Activated naive CD8-positive, alpha-beta T cell treated with anti-CD3 and anti-CD28 coated beads for 36 hours (primary cell): ENCODE measurements at regions not wholly inside any gene's neighbourhood (a gene's known extent, or its start where the extent isn't known, plus 50 kb on each side); places are given as distances from the start of the nearest gene placed in this dataset.
"Not testable (repeated sequence)": the region's sequence is repeated elsewhere in the genome, so short reads cannot be mapped to it uniquely, and the experiment has no call there.

Source experiments
- DNase-seq: peaks from one replicate; pipeline ENCODE4 v3.0.0; 2021
- H3K27ac Mint-ChIP-seq: one replicate; pipeline ENCODE4 v1.8.0; 2022; ENCODE audit warnings: mild to moderate bottlenecking, moderate library complexity, mixed read lengths
- H3K27me3 Mint-ChIP-seq: one replicate; pipeline ENCODE4 v1.8.0; 2022; ENCODE audit warnings: mild to moderate bottlenecking, mixed read lengths
- H3K36me3 Mint-ChIP-seq: one replicate; pipeline ENCODE4 v1.8.0; 2021; ENCODE audit warnings: mild to moderate bottlenecking, mixed read lengths
- H3K4me1 Mint-ChIP-seq: one replicate; pipeline ENCODE4 v1.8.0; 2021; ENCODE audit warnings: mixed read lengths
- H3K4me3 Mint-ChIP-seq: one replicate; pipeline ENCODE4 v1.8.0; 2022; ENCODE audit warnings: mild to moderate bottlenecking, moderate library complexity, mixed read lengths
- H3K9me3 Mint-ChIP-seq: one replicate; pipeline ENCODE4 v1.8.0; 2022; ENCODE audit warnings: mixed read lengths

DNA sequence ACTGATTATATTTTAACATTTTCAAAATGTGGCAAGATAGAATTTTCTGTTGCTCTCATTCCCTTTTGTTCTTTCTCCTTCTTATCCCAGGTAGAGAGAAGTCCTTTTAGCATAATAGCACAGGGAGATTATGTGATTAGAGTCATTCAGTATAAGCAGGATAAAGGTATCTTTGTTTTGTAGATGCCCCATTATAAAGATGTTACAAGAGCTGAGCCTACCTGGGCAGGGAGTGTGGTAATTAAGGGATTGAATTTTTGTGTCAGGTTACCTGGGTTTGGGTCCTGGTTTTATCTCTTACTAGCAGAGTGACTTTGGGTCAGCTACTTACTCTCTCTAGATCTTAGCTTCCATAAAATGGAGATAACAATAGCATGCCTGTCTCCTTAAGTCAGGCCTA lies 536.5 kb downstream of the TMEM135 start:
- Mint-ChIP-seq H3K27me3 (no peaks in the 10 kb centered on the region), H3K4me1 (no peaks in the 10 kb centered on the region), H3K4me3 (no peak overlapping the region), H3K27ac (no peak overlapping the region), H3K9me3 (no peaks in the 10 kb centered on the region), H3K36me3 (no peaks in the 10 kb centered on the region)
- DNase-seq = no peak

DNA sequence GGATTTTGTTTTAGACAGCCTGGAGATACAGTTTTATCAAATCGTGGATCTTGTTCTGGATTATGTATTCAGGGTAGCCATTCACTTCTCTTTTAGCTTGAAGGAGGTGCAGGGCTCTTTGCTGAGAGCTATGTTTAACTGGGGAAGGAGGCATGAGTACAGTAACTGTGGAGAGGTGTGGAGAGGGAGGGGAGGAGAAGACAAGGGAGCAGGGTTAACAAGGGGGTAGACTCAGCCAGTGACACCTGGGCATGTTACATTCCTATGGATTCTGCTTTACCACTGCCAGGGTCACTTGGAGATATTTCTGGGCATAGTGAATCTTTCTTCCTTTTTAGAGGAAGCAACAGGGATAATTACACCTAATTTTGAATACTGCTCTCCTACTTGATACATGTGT lies 536.0 kb downstream of the TMEM135 start:
- Mint-ChIP-seq H3K27me3 (no peaks in the 10 kb centered on the region), H3K27ac (no peak overlapping the region), H3K4me3 (no peak overlapping the region), H3K36me3 (no peaks in the 10 kb centered on the region), H3K9me3 (no peaks in the 10 kb centered on the region), H3K4me1 (no peaks in the 10 kb centered on the region)
- no peak for DNase-seq

DNA sequence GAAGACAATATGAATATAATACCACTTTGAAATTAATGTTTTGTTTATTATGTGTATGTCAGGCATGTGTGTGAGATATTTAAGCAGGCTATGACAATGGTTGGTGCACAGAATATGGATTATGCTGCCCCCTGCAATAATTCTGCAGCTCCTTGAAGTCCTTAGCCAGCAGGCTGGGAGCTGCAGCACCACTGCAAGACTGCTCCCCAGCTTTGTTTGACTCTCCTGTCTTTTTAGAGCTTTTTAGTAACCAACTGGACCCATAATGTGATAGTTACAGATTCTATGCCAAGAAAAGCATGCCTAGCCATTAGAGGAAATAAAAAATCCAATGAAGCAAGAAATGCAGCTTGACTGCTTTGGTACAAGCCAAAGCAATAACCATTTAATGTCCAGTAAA lies 535.1 kb downstream of the TMEM135 start:
- Mint-ChIP-seq H3K4me1 (no peaks in the 10 kb centered on the region), H3K4me3 (no peak overlapping the region), H3K36me3 (no peaks in the 10 kb centered on the region), H3K9me3 (no peaks in the 10 kb centered on the region), H3K27me3 (no peaks in the 10 kb centered on the region), H3K27ac (no peak overlapping the region)
- no peak for DNase-seq

DNA sequence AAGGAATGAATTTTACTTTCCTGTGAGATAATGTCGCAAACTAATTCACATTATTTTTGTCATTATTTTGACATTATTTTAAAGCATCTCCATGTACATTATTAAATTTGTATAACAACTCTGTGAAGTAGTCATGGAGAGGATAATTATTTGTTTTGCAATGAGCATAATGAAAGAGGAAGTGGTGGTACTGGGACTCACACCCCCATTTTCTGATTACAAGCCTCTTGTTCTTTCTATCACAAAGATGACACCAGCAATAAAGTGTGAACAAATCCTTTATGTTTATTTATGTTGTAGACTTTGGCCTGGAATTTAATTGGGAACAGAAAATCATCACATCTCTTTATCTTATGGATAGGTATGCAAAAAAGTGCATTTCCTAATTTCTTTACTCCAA lies 522.6 kb downstream of the TMEM135 start:
- Mint-ChIP-seq H3K9me3 (peaks cover 1% of the 10 kb centered on the region), H3K27me3 (no peaks in the 10 kb centered on the region), H3K4me1 (no peaks in the 10 kb centered on the region), H3K4me3 (no peak overlapping the region), H3K36me3 (no peaks in the 10 kb centered on the region), H3K27ac (no peak overlapping the region)
- no peak for DNase-seq

DNA sequence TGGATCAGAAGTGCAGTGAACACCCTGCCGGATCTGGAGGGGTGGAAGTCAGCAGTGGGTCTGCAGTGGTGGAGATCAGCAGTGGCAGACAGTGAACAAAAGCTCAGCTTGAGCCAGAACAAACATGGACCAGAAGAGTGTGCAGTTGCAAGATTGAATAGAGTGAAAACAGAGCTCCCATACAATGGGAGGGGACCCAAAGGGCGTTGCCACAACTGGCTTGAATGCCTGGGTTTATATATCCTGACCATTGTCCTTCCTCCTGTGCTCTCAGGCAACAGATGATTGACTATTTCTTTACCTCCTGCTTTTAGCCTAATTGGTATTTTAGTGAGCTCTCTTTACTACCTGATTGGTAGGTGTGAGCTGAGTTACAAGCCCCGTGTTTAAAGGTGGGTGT lies 522.1 kb downstream of the TMEM135 start:
- not testable (repeated sequence) for H3K4me3 Mint-ChIP-seq, H3K27ac Mint-ChIP-seq, H3K9me3 Mint-ChIP-seq, H3K36me3 Mint-ChIP-seq, H3K27me3 Mint-ChIP-seq, H3K4me1 Mint-ChIP-seq, DNase-seq

DNA sequence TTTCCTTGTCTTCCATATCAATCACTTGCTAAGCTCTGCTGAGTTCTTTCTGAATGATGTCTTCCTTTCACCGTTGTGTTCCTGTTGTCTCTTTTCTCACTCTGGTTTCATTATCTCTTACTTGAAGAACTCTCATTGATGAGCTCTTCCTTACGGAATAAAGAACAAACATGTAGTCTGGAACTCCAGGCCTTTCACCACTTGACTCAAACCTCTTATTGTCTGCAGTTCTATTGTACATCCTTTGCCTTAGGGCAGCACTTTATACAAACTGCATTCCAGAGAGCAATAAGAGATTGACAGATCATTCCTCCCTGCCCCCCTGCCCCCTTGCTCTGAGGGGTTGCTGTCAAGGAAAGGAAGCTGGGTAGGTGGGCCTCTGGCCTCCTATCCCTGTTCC lies 517.4 kb downstream of the TMEM135 start:
- Mint-ChIP-seq H3K36me3 (no peaks in the 10 kb centered on the region), H3K4me1 (no peaks in the 10 kb centered on the region), H3K27ac (no peak overlapping the region), H3K27me3 (no peaks in the 10 kb centered on the region), H3K4me3 (no peak overlapping the region), H3K9me3 (peaks cover 11% of the 10 kb centered on the region)
- no peak for DNase-seq

DNA sequence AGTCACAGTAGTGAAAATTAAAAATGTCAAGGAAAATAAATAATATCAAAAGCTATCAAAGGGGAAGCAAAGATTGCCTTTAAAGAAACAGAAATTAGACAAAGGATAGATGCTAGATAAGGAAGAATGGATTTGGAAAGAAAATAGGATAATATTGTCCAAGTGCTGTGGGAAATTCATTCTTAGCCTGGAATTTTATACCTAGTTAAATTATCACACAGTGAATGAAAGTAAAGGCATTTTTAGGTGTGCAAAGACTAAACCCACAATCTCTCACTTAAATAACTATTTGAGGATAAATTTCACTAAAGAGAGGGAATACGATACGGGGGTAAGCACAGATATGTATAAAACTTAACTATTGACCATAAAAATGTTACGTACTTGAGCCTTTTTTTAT lies 511.1 kb downstream of the TMEM135 start:
- H3K27me3 Mint-ChIP-seq = no peaks in the 10 kb centered on the region
- no peaks in the 10 kb centered on the region for H3K36me3 Mint-ChIP-seq
- no peak overlapping the region for H3K27ac Mint-ChIP-seq
- DNase-seq = no peak
- no peaks in the 10 kb centered on the region for H3K4me1 Mint-ChIP-seq
- peaks cover 31% of the 10 kb centered on the region for H3K9me3 Mint-ChIP-seq
- no peak overlapping the region for H3K4me3 Mint-ChIP-seq

DNA sequence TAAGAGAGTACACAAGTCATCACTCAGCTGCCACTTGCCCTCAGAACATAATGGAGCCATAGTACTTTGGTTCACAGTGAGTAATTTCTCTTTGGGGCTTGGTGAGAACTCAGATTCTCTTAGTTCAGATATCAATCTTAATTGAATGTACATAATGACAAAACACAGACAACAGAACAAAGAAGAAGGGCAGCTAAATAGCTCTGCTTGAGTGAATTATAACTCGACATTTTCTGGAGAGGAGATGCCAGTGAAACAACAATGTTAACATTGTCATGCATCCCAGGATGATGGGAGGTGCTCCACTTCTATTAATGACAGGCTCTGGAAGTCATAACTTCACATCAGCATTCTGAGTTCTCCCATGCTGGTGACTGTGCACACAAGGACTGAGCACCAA lies 508.1 kb downstream of the TMEM135 start:
- DNase-seq = no peak
- Mint-ChIP-seq H3K27me3 (no peaks in the 10 kb centered on the region), H3K27ac (no peak overlapping the region), H3K4me1 (no peaks in the 10 kb centered on the region), H3K4me3 (no peak overlapping the region), H3K9me3 (peaks cover 35% of the 10 kb centered on the region), H3K36me3 (no peaks in the 10 kb centered on the region)

DNA sequence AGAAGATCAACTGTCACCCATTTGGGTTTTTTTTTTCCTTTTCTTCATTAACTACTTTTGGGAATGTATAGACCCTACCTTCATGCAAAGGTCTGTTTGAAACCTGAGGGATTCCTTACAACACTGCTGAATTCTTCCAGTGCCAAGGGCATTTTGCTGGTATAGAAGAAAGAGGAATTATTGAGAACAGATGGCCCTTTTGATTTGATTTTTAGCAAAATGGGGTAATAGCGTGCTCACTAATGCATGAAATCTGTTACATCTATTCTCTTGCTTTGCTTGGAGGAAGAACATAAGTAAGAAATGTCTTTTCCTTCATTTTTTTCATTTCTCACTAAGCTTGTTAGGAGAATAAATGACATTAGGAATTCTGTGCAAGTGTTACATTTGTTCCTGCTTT lies 501.9 kb downstream of the TMEM135 start:
- no peak overlapping the region for H3K4me3 Mint-ChIP-seq
- no peaks in the 10 kb centered on the region for H3K36me3 Mint-ChIP-seq
- no peak overlapping the region for H3K27ac Mint-ChIP-seq
- DNase-seq = no peak
- H3K27me3 Mint-ChIP-seq = no peaks in the 10 kb centered on the region
- no peaks in the 10 kb centered on the region for H3K4me1 Mint-ChIP-seq
- H3K9me3 Mint-ChIP-seq = peaks cover 10% of the 10 kb centered on the region

DNA sequence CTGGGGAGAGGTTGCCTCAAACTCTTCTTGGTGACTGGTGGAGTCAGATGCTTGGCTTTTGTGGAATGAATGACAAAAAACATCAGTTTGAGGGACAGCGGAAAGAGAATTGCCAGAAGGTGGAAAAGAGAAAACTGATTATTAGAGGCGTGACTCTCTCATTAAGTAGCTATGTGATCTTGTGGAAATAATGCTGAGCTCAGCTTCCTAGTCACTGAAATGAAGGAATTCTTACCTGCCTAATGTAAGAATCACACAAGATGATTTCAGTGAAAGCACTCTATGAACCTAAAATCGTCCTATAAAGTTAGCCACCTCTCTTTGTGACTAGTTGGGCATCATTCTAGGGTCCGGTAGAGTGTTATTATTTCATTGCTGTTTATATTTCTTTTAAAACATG lies 498.8 kb downstream of the TMEM135 start:
- Mint-ChIP-seq H3K4me3 (no peak overlapping the region), H3K36me3 (no peaks in the 10 kb centered on the region), H3K27ac (no peak overlapping the region), H3K4me1 (no peaks in the 10 kb centered on the region), H3K9me3 (no peaks in the 10 kb centered on the region), H3K27me3 (no peaks in the 10 kb centered on the region)
- no peak for DNase-seq

DNA sequence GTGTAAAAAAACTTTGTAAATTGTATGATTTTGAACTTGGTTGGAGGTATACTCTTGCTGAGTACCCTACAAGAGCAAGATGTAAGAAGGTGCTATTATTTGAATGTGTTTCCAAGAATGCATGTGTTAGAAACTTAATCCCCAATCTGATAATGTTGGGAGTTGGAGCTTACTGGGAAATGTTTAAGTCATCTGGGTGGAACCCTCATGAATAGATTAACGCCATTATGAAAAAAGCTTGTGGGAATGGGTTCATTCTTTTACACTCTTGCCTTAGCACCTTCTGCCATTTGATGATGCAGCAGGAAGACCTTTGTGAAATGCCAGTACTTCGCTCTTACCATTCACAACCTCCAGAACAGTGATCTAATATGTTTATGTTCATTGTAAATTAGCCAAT lies 498.3 kb downstream of the TMEM135 start:
- DNase-seq = no peak
- Mint-ChIP-seq H3K4me1 (no peaks in the 10 kb centered on the region), H3K4me3 (no peak overlapping the region), H3K9me3 (no peaks in the 10 kb centered on the region), H3K27me3 (no peaks in the 10 kb centered on the region), H3K27ac (no peak overlapping the region), H3K36me3 (no peaks in the 10 kb centered on the region)

DNA sequence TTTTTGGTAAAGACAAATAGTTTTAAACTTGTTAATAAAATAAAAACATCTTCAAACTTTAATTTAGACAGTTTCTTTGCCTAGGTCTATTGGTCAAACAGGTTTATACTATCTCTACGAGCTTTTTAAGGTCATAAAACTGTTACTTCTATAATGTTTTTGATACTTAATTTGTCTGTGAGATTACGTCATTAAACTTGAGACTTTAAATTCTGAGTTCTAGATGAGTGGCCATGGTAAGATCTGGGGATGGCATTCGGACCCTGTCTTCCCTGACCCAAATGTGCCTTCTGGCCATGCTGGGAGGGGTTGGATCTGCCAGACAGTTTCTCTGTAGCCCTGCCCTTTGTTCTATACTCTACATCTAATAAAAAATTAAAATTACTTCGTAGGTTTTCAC lies 497.8 kb downstream of the TMEM135 start:
- Mint-ChIP-seq H3K36me3 (no peaks in the 10 kb centered on the region), H3K4me3 (no peak overlapping the region), H3K4me1 (no peaks in the 10 kb centered on the region), H3K27me3 (no peaks in the 10 kb centered on the region), H3K27ac (no peak overlapping the region), H3K9me3 (no peaks in the 10 kb centered on the region)
- DNase-seq = no peak

DNA sequence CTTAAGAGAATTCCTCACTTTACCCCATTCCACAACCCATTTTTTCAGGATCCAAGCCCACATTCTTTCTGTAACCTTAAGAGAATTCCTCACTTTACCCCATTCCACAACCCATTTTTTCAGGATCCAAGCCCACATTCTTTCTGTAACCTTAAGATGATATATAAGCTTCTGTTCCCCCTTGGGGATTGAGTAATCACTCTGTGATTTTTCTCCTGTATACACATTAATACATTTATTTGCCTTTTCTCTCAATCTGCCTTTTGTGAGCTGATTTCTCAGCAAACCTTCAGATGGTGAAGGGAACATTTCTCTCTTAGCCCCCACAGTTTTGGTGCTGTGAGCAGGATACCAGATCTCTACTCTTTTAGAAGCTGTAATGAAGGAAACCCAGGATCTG lies 494.1 kb downstream of the TMEM135 start:
- H3K4me1 Mint-ChIP-seq, H3K27me3 Mint-ChIP-seq, H3K4me3 Mint-ChIP-seq: not testable (repeated sequence)

DNA sequence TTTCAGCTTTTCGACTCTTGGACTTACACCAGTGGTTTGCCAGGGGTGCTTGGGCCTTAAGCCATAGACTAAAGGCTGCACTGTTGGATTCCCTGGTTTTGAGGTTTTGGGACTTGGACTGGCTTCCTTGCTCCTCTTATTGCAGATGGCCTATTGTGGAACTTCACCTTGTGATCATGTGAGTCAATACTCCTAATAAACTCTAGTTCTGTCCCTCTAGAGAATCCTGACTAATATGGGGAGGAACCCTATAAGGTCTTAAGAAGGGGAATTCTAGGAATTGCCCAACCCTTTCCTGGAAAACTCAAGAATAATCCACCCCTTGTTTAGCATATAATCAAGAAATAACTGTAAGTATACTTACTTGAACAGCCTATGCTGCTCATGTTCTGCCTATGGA lies 491.8 kb downstream of the TMEM135 start:
- Mint-ChIP-seq H3K9me3 (no peaks in the 10 kb centered on the region), H3K4me3 (no peak overlapping the region), H3K27me3 (no peaks in the 10 kb centered on the region), H3K27ac (no peak overlapping the region), H3K36me3 (no peaks in the 10 kb centered on the region), H3K4me1 (no peaks in the 10 kb centered on the region)
- DNase-seq = no peak

More for the DNA sequence above, 494.1 kb downstream of the TMEM135 start:
- not testable (repeated sequence) for H3K36me3 Mint-ChIP-seq, H3K9me3 Mint-ChIP-seq, H3K27ac Mint-ChIP-seq, DNase-seq

DNA sequence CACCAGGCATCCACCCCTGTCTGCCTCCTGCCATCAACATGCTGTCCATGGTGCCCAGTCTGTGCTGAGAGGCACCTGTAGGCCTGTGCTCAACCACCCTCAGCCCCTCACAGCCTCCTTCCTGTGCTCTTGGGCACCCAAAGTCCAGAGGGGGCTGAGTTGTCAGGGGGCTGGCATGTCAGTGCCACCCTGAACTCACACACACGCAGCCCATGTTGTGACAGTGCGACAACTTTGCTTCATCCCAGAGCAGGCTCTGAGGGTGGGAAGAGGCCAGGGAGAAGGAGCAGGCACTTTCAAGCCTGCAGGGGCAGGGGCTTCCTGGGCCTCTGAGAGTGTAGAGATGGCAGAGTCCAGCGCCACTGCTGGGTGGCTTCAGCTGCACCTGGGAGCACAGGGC lies 491.0 kb downstream of the TMEM135 start:
- Mint-ChIP-seq H3K4me3 (no peak overlapping the region), H3K9me3 (no peaks in the 10 kb centered on the region), H3K4me1 (no peaks in the 10 kb centered on the region), H3K27me3 (no peaks in the 10 kb centered on the region), H3K36me3 (no peaks in the 10 kb centered on the region), H3K27ac (no peak overlapping the region)
- no peak for DNase-seq

DNA sequence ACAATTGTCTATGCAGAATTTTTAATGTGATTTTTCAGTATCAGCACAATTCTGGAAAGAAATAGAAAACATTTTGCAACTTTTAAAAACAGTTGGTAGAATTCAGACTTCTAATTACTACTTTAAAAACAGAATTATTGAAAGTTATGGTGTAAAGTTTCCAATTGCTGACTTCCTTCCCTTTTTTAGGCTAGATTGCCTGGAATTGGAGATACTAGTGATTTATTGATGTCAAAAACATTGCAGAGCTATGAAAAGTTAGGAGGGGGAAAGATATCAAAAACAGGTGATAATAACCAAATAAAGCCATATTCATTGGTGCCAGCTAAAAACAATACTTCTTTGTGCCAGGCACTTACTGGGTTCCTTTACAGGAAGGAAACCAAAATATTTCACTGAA lies 485.5 kb downstream of the TMEM135 start:
- Mint-ChIP-seq H3K4me1 (no peaks in the 10 kb centered on the region), H3K4me3 (no peak overlapping the region), H3K9me3 (peaks cover 2% of the 10 kb centered on the region)

DNA sequence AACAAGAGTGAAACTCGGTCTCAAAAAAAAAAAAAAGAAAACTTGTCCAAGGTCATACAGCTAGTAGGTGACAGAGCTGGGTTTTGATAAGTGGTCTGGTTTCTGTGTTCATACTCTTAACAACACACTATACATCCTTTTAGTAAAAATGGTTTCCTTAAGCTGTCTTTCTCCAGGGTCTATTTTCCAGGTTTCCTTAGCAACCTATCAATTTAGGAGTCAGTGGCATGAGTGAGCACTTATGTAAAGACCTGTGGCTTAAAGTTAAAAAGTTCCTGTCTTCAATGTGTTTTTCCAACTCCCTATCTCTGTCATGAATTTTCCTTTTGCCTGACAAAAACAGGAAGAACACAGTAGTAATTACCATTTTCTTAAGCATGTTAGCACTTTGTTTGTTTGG lies 480.5 kb downstream of the TMEM135 start:
- no peaks in the 10 kb centered on the region for H3K36me3 Mint-ChIP-seq
- no peak overlapping the region for H3K27ac Mint-ChIP-seq
- no peaks in the 10 kb centered on the region for H3K27me3 Mint-ChIP-seq
- H3K4me3 Mint-ChIP-seq = no peak overlapping the region
- peaks cover 2% of the 10 kb centered on the region for H3K9me3 Mint-ChIP-seq
- H3K4me1 Mint-ChIP-seq = no peaks in the 10 kb centered on the region
- no peak for DNase-seq

More for the DNA sequence above, 485.5 kb downstream of the TMEM135 start:
- no peak for DNase-seq
- Mint-ChIP-seq H3K27ac (no peak overlapping the region), H3K27me3 (no peaks in the 10 kb centered on the region), H3K36me3 (no peaks in the 10 kb centered on the region)
